Activated naive CD4-positive, alpha-beta T cell treated with anti-CD3 and anti-CD28 coated beads, Interleukin-2, amount 50 U/mL, for 72 hours (primary cell): ENCODE measurements at regions not wholly inside any gene's neighbourhood (a gene's known extent, or its start where the extent isn't known, plus 50 kb on each side); places are given as distances from the start of the nearest gene placed in this dataset.

ENCODE experiments used
- ATAC-seq, 2 donors: fragments of 150-1000 bp; cut with Tn5 transposase; 2 replicates each; pipeline ENCODE4 v1.10.0; 2021; ENCODE audit warnings: mild to moderate bottlenecking in 2 of 2, moderate library complexity in 2 of 2
- DNase-seq, 2 donors: peaks; one replicate each; pipeline ENCODE4 v3.0.0; 2021 to 2022; ENCODE audit warnings: low spot score in 2 of 2
- H3K27ac Mint-ChIP-seq, 2 donors: one replicate each; pipeline ENCODE4 v1.8.0; 2022; ENCODE audit warnings: mild to moderate bottlenecking in 2 of 2, mixed read lengths in 2 of 2
- H3K36me3 Mint-ChIP-seq, 2 donors: one replicate each; pipeline ENCODE4 v1.8.0; 2022; ENCODE audit warnings: mixed read lengths in 2 of 2
- H3K9me3 Mint-ChIP-seq, 2 donors: one replicate each; pipeline ENCODE4 v1.8.0; 2022; ENCODE audit warnings: mixed read lengths in 2 of 2

DNA sequence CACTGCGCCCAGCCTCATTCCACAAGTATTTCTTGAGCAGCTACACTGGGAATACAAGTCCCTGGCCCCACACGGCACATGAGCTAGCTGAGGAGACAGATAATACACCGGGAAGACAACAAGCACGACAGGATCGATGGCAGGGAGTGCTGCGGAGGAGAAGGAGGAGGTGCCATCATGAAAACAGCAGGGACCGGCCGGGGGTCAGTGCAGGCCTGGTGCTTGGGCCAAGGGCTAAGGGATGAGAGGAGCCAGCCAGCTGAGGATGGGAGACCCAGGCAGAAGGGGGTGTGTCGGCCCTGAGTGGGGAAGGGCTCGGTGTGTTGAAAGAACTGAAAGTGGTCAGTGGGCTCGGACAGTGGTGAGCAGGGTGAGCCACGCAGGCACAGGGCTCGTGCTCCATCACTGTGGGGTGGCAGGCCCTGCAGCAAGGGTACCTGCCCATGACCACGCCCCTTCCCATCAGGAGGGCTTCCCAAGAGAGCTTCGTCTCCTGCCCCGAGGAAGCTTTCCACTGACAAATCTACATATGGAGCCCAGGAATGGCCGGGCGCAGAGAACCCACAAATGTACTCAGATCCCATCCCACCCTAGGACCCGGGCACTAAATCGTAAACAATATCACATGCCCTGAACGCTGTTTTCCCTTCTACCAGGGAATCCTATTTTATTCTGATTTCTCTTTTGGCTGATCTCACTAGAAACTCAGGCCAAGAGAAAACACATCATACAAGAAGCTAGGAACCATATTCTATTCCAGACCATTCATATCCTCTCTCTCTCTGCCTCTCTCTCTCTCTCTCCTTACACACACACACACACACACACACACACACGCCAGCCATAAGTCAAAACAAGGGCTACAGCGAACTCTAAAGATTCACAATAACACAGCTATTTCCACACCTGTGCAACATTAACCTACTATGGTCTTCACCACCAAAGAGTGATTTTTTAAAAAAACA lies 50.7 kb upstream of the TNRC6C start:
- H3K27ac Mint-ChIP-seq = no peak overlapping the region
- no peaks in the 10 kb centered on the region for H3K9me3 Mint-ChIP-seq
- DNase-seq = no peak
- no peak for ATAC-seq
- no peaks in the 10 kb centered on the region for H3K36me3 Mint-ChIP-seq

GRCh38 chr17:77908501-77908900 lies 50.0 kb upstream of the TNRC6C start:
- no peaks in the 10 kb centered on the region for H3K36me3 Mint-ChIP-seq
- ATAC-seq = no peak
- no peak for DNase-seq
- no peaks in the 10 kb centered on the region for H3K9me3 Mint-ChIP-seq
- no peak overlapping the region for H3K27ac Mint-ChIP-seq
